HL-60 (cell line): ENCODE measurements at regions not wholly inside any gene's neighbourhood (a gene's known extent, or its start where the extent isn't known, plus 50 kb on each side); places are given as distances from the start of the nearest gene placed in this dataset.

ENCODE experiments used
- DNase-seq, 2 experiments: peaks; one replicate each; pipeline ENCODE4 v3.0.0-alpha.2; 2010 to 2020; ENCODE audit warnings: low read depth in 1 of 2, low spot score in 1 of 2
- H3K27ac ChIP-seq: fragments of 250-450 bp; sonication (Bioruptor Pico); replicated peaks from 2 replicates; pipeline ENCODE4 v1.5.1; 2020; ENCODE audit warnings: mild to moderate bottlenecking, moderate library complexity
- H3K27me3 ChIP-seq: fragments of 250-450 bp; sonication (Bioruptor Pico); 2 replicates; pipeline ENCODE4 v1.5.1; 2021; ENCODE audit warnings: mild to moderate bottlenecking, moderate library complexity; ENCODE audit not compliant: insufficient read depth, poor library complexity, severe bottlenecking
- H3K4me3 ChIP-seq: replicated peaks from 2 replicates; pipeline ENCODE4 v1.5.1; 2011; ENCODE audit warnings: mild to moderate bottlenecking, control low read depth, low read length; ENCODE audit not compliant: insufficient read depth
- CTCF ChIP-seq: IDR thresholded peaks from one replicate; pipeline ENCODE4 v1.5.1; 2011; ENCODE audit warnings: low read length, control low read depth, inconsistent platforms; ENCODE audit not compliant: insufficient read depth
- GABPA ChIP-seq: IDR thresholded peaks from 2 replicates; pipeline ENCODE4 v1.6.1; 2012; ENCODE audit warnings: low read depth
- POLR2AphosphoS5 ChIP-seq: IDR thresholded peaks from 2 replicates; pipeline ENCODE4 v1.6.1; 2012; ENCODE audit warnings: low read depth
- REST ChIP-seq: IDR thresholded peaks from 2 replicates; pipeline ENCODE4 v1.6.1; 2012; ENCODE audit warnings: low read depth; ENCODE audit not compliant: insufficient replicate concordance
- SPI1 ChIP-seq: IDR thresholded peaks from 2 replicates; pipeline ENCODE4 v1.6.1; 2012; ENCODE audit warnings: low read depth, mild to moderate bottlenecking, borderline replicate concordance

- TF ChIP-seq SPI1 (no peak), GABPA (no peak), CTCF (no peak), POLR2AphosphoS5 (no peak), REST (no peak)
- H3K27ac ChIP-seq = no peak overlapping the region
- H3K4me3 ChIP-seq = no peak overlapping the region
- no peaks in the 10 kb centered on the region for H3K27me3 ChIP-seq
- DNase-seq = no peak
Observed at GRCh38 chr6:50899306-50899870, 80.7 kb downstream of the TFAP2B start.

GRCh38 chr6:50902260-50902659 lies 83.6 kb downstream of the TFAP2B start:
- no peak for DNase-seq
- Histone ChIP-seq H3K27me3 (no peaks in the 10 kb centered on the region), H3K4me3 (no peak overlapping the region), H3K27ac (no peak overlapping the region)
- no peak for TF ChIP-seq REST
- TF ChIP-seq SPI1 = no peak
- TF ChIP-seq POLR2AphosphoS5 = no peak
- TF ChIP-seq CTCF = no peak
- no peak for TF ChIP-seq GABPA

- TF ChIP-seq REST = no peak
- no peak for TF ChIP-seq CTCF
- TF ChIP-seq GABPA = no peak
- TF ChIP-seq POLR2AphosphoS5 = no peak
- TF ChIP-seq SPI1 = no peak
- DNase-seq = no peak
- Histone ChIP-seq H3K27me3 (no peaks in the 10 kb centered on the region), H3K4me3 (no peak overlapping the region), H3K27ac (no peak overlapping the region)
Observed at GRCh38 chr6:50905297-50905696, 86.6 kb downstream of the TFAP2B start.
